ENCODE measurements at regions not wholly inside any gene's neighbourhood (a gene's known extent, or its start where the extent isn't known, plus 50 kb on each side); places are given as distances from the start of the nearest gene placed in this dataset.

DNA sequence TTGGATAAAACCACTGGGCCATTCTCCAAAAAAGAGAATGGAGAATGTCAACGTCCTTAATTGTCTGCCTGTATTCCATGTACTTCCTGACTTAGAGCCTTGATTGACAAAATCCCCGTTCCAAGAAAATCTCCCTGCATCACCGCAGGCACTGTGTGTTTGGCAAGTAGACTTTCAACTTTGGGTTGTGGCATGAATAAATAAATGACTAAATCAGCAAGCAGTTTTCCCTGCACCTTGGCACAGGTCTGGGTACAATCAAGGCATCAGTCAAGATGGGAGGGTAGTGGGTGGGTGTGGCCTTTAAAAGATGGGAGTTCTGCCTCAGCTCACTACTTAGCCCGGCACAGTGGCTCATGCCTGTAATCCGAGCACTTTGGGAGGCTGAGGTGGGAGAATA lies 248.5 kb upstream of the RPL38 start:
- H3K36me3 Mint-ChIP-seq: peaks cover under 1% of the 10 kb centered on the region
- no peaks in the 10 kb centered on the region for H3K27me3 ChIP-seq
- TF ChIP-seq EZH2phosphoT487 (IDR thresholded peaks at IDR 0.05): no peak
- TF ChIP-seq EZH2 (IDR thresholded peaks at IDR 0.05): no peak
- TF ChIP-seq CTCF (IDR thresholded peaks at IDR 0.05): no peak
- H3K36me3 ChIP-seq: no peaks in the 10 kb centered on the region
- peaks cover 28% of the 10 kb centered on the region for H3F3A ChIP-seq (ENCODE audit: low read depth)
- no peak overlapping the region for H3K4me3 Mint-ChIP-seq
- H3K9ac ChIP-seq: no peak overlapping the region
- H3K4me3 ChIP-seq: no peak overlapping the region
- H3K9me3 Mint-ChIP-seq: peaks cover 4% of the 10 kb centered on the region
- H3K27ac Mint-ChIP-seq: no peak overlapping the region
- H3K79me2 ChIP-seq (ENCODE audit: low read depth): no peaks in the 10 kb centered on the region
- no peak overlapping the region for H3K27ac ChIP-seq
- H3K9me3 ChIP-seq (ENCODE audit: low read depth): no peaks in the 10 kb centered on the region
- peaks cover 21% of the 10 kb centered on the region for H3K4me1 Mint-ChIP-seq
- H3K4me2 ChIP-seq: no peak overlapping the region
- H4K20me1 ChIP-seq (ENCODE audit: low read depth): no peaks in the 10 kb centered on the region
- peaks cover 6% of the 10 kb centered on the region for H3K4me1 ChIP-seq
- H3K27me3 Mint-ChIP-seq (ENCODE audit: insufficient read depth, low read depth): no peaks in the 10 kb centered on the region
- DNase-seq (ENCODE audit: low spot score): no peak
- H2AFZ ChIP-seq (replicated peaks): no peak overlapping the region

DNA sequence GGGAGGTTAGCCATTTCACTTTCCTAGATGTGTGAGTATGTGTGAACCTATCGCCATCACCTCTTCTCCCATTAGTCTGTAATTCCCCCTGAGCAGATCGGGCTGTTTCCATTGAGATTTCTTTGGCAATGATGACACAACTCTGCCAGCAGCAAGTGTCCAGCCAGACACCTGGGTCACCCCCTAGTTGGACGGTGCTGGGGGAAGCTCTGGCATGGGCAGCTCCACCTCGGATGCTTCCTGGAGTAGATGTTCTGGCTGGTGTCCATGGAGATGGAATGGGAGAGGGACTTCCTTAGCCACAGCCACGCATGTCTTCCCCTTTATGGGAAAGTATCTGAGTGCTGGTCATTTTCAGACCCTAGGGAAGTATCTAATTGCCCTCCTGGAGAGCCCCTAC lies 247.9 kb upstream of the RPL38 start:
- Mint-ChIP-seq H3K36me3 (peaks cover 4% of the 10 kb centered on the region), H3K9me3 (peaks cover 7% of the 10 kb centered on the region), H3K4me1 (peaks cover 17% of the 10 kb centered on the region), H3K27me3 (ENCODE audit: insufficient read depth, low read depth) (no peaks in the 10 kb centered on the region), H3K4me3 (no peak overlapping the region), H3K27ac (no peak overlapping the region)
- Histone ChIP-seq H3K27me3 (no peaks in the 10 kb centered on the region), H3K4me2 (no peak overlapping the region), H3K79me2 (ENCODE audit: low read depth) (no peaks in the 10 kb centered on the region), H3K4me3 (no peak overlapping the region), H3K9me3 (ENCODE audit: low read depth) (no peaks in the 10 kb centered on the region), H3F3A (ENCODE audit: low read depth) (peaks cover 28% of the 10 kb centered on the region), H3K9ac (no peak overlapping the region), H3K4me1 (peaks cover 6% of the 10 kb centered on the region), H3K36me3 (no peaks in the 10 kb centered on the region), H3K27ac (no peak overlapping the region), H2AFZ (replicated peaks) (no peak overlapping the region), H4K20me1 (ENCODE audit: low read depth) (no peaks in the 10 kb centered on the region)
- no peak for DNase-seq (ENCODE audit: low spot score)
- TF ChIP-seq EZH2phosphoT487 (IDR thresholded peaks at IDR 0.05): no peak
- no peak for TF ChIP-seq CTCF (IDR thresholded peaks at IDR 0.05)
- no peak for TF ChIP-seq EZH2 (IDR thresholded peaks at IDR 0.05)

- H3K9ac ChIP-seq: no peak overlapping the region
- peaks cover 2% of the 10 kb centered on the region for H3K27me3 Mint-ChIP-seq (ENCODE audit: insufficient read depth, low read depth)
- no peak overlapping the region for H3K4me3 ChIP-seq
- H3K27ac ChIP-seq: no peak overlapping the region
- no peak for TF ChIP-seq EZH2 (IDR thresholded peaks at IDR 0.05)
- no peak for TF ChIP-seq CTCF (IDR thresholded peaks at IDR 0.05)
- no peak for TF ChIP-seq EZH2phosphoT487 (IDR thresholded peaks at IDR 0.05)
- no peaks in the 10 kb centered on the region for H3K27me3 ChIP-seq
- H3K4me3 Mint-ChIP-seq: no peak overlapping the region
- H3K27ac Mint-ChIP-seq: no peak overlapping the region
- H3K4me1 ChIP-seq: peaks cover 6% of the 10 kb centered on the region
- peaks cover 28% of the 10 kb centered on the region for H3F3A ChIP-seq (ENCODE audit: low read depth)
- no peak for DNase-seq (ENCODE audit: low spot score)
- no peaks in the 10 kb centered on the region for H3K9me3 ChIP-seq (ENCODE audit: low read depth)
- no peaks in the 10 kb centered on the region for H3K36me3 ChIP-seq
- peaks cover 16% of the 10 kb centered on the region for H3K4me1 Mint-ChIP-seq
- no peak overlapping the region for H2AFZ ChIP-seq (replicated peaks)
- no peaks in the 10 kb centered on the region for H3K79me2 ChIP-seq (ENCODE audit: low read depth)
- H3K36me3 Mint-ChIP-seq: peaks cover 4% of the 10 kb centered on the region
- H4K20me1 ChIP-seq (ENCODE audit: low read depth): no peaks in the 10 kb centered on the region
- no peak overlapping the region for H3K4me2 ChIP-seq
- H3K9me3 Mint-ChIP-seq: peaks cover 9% of the 10 kb centered on the region
Measured at GRCh38 chr17:73956169-73956568, 247.3 kb upstream of the RPL38 start.

Data from neural progenitor cell (in vitro differentiated cells).